ENCODE measurements at regions not wholly inside any gene's neighbourhood (a gene's known extent, or its start where the extent isn't known, plus 50 kb on each side); places are given as distances from the start of the nearest gene placed in this dataset.
A peak's percentile ranks its signal among the peaks of the same experiment; 100 is the strongest.
"Not testable (repeated sequence)": the region's sequence is repeated elsewhere in the genome, so short reads cannot be mapped to it uniquely, and the experiment has no call there.

GRCh38 chr5:16987776-16988175, 51.7 kb upstream of the MYO10 start:
- intact Hi-C loops (cut with DNase I), result no loop called here
- no peak for ATAC-seq
- DNase-seq (ENCODE audit: low spot score), result no peak

GRCh38 chr5:16990817-16991520, 54.9 kb upstream of the MYO10 start:
- ATAC-seq, result not testable (repeated sequence)

GRCh38 chr5:16992006-16992405, 55.9 kb upstream of the MYO10 start:
- intact Hi-C loops (cut with DNase I), result no loop called here
- ATAC-seq (no peak), DNase-seq (ENCODE audit: low spot score) (no peak)

More at GRCh38 chr5:16990817-16991520, 54.9 kb upstream of the MYO10 start:
- DNase-seq (ENCODE audit: low spot score); intact Hi-C loops (cut with DNase I): not testable (repeated sequence)

GRCh38 chr5:16992444-16992843, 56.4 kb upstream of the MYO10 start:
- no peak for DNase-seq (ENCODE audit: low spot score)
- no peak for ATAC-seq
- intact Hi-C loops (cut with DNase I), result no loop called here

GRCh38 chr5:16994565-16994964, 58.5 kb upstream of the MYO10 start:
- DNase-seq (ENCODE audit: low spot score) (no peak), ATAC-seq (no peak)
- intact Hi-C loops (cut with DNase I), result no loop called here

- ATAC-seq, result no peak
- intact Hi-C loops (cut with DNase I), result no loop called here
- DNase-seq (ENCODE audit: low spot score), result no peak
These were observed 59.3 kb upstream of the MYO10 start for GRCh38 chr5:16995372-16995771.

GRCh38 chr5:17000291-17000939, 64.3 kb upstream of the MYO10 start:
- intact Hi-C loops (cut with DNase I), result no loop called here
- no peak for DNase-seq (ENCODE audit: low spot score)
- peak; percentile 78 for ATAC-seq

- DNase-seq (ENCODE audit: low spot score), result no peak
- intact Hi-C loops (cut with DNase I), result no loop called here
- no peak for ATAC-seq
These were observed 65.3 kb upstream of the MYO10 start for GRCh38 chr5:17001428-17001827.

- intact Hi-C loops (cut with DNase I), result no loop called here
- ATAC-seq (peak; percentile 52), DNase-seq (ENCODE audit: low spot score) (no peak)
These were observed 68.5 kb upstream of the MYO10 start for GRCh38 chr5:17004441-17005106.

GRCh38 chr5:17005107-17005828, 69.2 kb upstream of the MYO10 start:
- intact Hi-C loops (cut with DNase I), result no loop called here
- DNase-seq (ENCODE audit: low spot score) (no peak), ATAC-seq (no peak)

GRCh38 chr5:17012289-17012688, 76.2 kb upstream of the MYO10 start:
- no peak for ATAC-seq
- DNase-seq (ENCODE audit: low spot score), result no peak
- intact Hi-C loops (cut with DNase I), result no loop called here

GRCh38 chr5:17014686-17015085, 78.6 kb upstream of the MYO10 start:
- ATAC-seq, result no peak
- intact Hi-C loops (cut with DNase I), result no loop called here
- DNase-seq (ENCODE audit: low spot score), result no peak

- intact Hi-C loops (cut with DNase I), result no loop called here
- ATAC-seq, result no peak
- no peak for DNase-seq (ENCODE audit: low spot score)
These were observed 82.8 kb upstream of the MYO10 start for GRCh38 chr5:17018871-17019270.

GRCh38 chr5:17019324-17019723, 83.2 kb upstream of the MYO10 start:
- ATAC-seq, result no peak
- intact Hi-C loops (cut with DNase I), result no loop called here
- DNase-seq (ENCODE audit: low spot score), result no peak

- ATAC-seq (peak; percentile 58), DNase-seq (ENCODE audit: low spot score) (no peak)
- intact Hi-C loops (cut with DNase I), result no loop called here
These were observed 84.9 kb upstream of the MYO10 start for GRCh38 chr5:17020678-17021601.

GRCh38 chr5:17021602-17021932, 85.5 kb upstream of the MYO10 start:
- ATAC-seq (peak; percentile 49), DNase-seq (ENCODE audit: low spot score) (no peak)
- intact Hi-C loops (cut with DNase I), result no loop called here

- ATAC-seq (no peak), DNase-seq (ENCODE audit: low spot score) (no peak)
- intact Hi-C loops (cut with DNase I), result no loop called here
These were observed 86.2 kb upstream of the MYO10 start for GRCh38 chr5:17022296-17022695.

GRCh38 chr5:17024686-17025180, 88.6 kb upstream of the MYO10 start:
- ATAC-seq (peak; percentile 17), DNase-seq (ENCODE audit: low spot score) (no peak)
- intact Hi-C loops (cut with DNase I), result no loop called here

Measured in sciatic nerve (tissue), 2 donors.